ENCODE measurements at regions not wholly inside any gene's neighbourhood (a gene's known extent, or its start where the extent isn't known, plus 50 kb on each side); places are given as distances from the start of the nearest gene placed in this dataset.
"Not testable (repeated sequence)": the region's sequence is repeated elsewhere in the genome, so short reads cannot be mapped to it uniquely, and the experiment has no call there.

DNA sequence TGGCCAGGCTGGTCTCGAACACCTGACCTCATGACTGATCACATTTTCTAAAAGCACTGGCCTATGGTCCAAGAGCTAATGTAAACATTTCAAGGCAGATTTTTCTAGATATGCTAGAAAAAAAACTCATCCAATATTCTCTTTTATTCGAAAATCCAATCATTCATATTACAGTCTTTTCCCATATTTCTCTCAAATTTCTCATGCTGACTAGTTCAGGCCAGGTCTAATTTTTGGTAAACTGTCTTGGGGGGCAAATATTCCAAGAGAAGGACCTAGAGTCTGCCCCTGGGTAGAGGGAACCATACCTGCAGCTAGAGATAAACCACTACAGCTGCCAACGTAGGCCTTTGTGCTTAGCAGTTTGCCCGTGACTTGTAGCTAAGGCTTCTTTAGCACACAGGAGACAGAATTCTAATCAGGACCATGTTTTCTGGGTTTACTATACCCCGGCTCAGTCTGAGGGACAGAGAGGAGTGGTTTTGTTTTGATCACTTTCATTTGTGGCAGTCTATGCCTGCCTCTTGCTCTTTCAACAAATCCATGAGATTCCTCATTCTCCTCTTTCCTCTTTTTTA, 71.8 kb upstream of the CITED2 start:
- H3K18ac ChIP-seq (ENCODE audit: low read length): peak overlapping the region; percentile 31
- H3K4ac ChIP-seq (ENCODE audit: low read depth, low read length): no peak overlapping the region
- no peak overlapping the region for H3K4me3 ChIP-seq (ENCODE audit: low read length)
- no peak overlapping the region for H3K56ac ChIP-seq (ENCODE audit: low read length)
- no peaks in the 10 kb centered on the region for H3K79me1 ChIP-seq (ENCODE audit: low read length)
- H2AK5ac ChIP-seq (ENCODE audit: low read length): no peak overlapping the region
- H3K4me1 ChIP-seq (ENCODE audit: control insufficient read depth, low read depth, low read length): peaks cover 7% of the 10 kb centered on the region
- no peaks in the 10 kb centered on the region for H3K27me3 ChIP-seq (ENCODE audit: insufficient read depth, low read length, poor library complexity)
- no peak overlapping the region for H3K4me2 ChIP-seq (ENCODE audit: low read length)
- no peak overlapping the region for H3K23ac ChIP-seq (ENCODE audit: low read length)
- H2BK15ac ChIP-seq (replicated peaks; ENCODE audit: low read depth): peak overlapping the region; percentile 99
- WGBS (ENCODE audit: extremely low coverage, insufficient coverage, low lambda C conversion rate): 100% methylated on average over 1 of the region's 5 CpGs
- no peak overlapping the region for H2BK5ac ChIP-seq (ENCODE audit: low read length)
- no peak overlapping the region for H3K9ac ChIP-seq (ENCODE audit: low read length)
- H4K5ac ChIP-seq (ENCODE audit: low read length): no peak overlapping the region
- H3K27ac ChIP-seq (ENCODE audit: low read depth, low read length): no peak overlapping the region
- no peak overlapping the region for H2BK120ac ChIP-seq (ENCODE audit: low read depth, low read length)
- H3K36me3 ChIP-seq (ENCODE audit: control insufficient read depth, insufficient read depth, low read length): no peaks in the 10 kb centered on the region
- no peak for DNase-seq
- H3K79me2 ChIP-seq (ENCODE audit: control insufficient read depth, insufficient read depth, low read length): no peaks in the 10 kb centered on the region
- H4K8ac ChIP-seq (ENCODE audit: low read depth, low read length): no peak overlapping the region

- Histone ChIP-seq H2BK120ac (ENCODE audit: low read depth, low read length) (peak overlapping the region; percentile 73), H2BK15ac (replicated peaks; ENCODE audit: low read depth) (peak overlapping the region; percentile 96)
- H4K5ac ChIP-seq (ENCODE audit: low read length); H2BK5ac ChIP-seq (ENCODE audit: low read length); H3K79me1 ChIP-seq (ENCODE audit: low read length); H3K9ac ChIP-seq (ENCODE audit: low read length); H3K27ac ChIP-seq (ENCODE audit: low read depth, low read length); H2AK5ac ChIP-seq (ENCODE audit: low read length); H3K4me2 ChIP-seq (ENCODE audit: low read length); H3K36me3 ChIP-seq (ENCODE audit: control insufficient read depth, insufficient read depth, low read length); H3K4ac ChIP-seq (ENCODE audit: low read depth, low read length); DNase-seq; H3K79me2 ChIP-seq (ENCODE audit: control insufficient read depth, insufficient read depth, low read length); H3K4me3 ChIP-seq (ENCODE audit: low read length); H3K27me3 ChIP-seq (ENCODE audit: insufficient read depth, low read length, poor library complexity); H3K23ac ChIP-seq (ENCODE audit: low read length); H4K8ac ChIP-seq (ENCODE audit: low read depth, low read length); H3K56ac ChIP-seq (ENCODE audit: low read length); H3K4me1 ChIP-seq (ENCODE audit: control insufficient read depth, low read depth, low read length); H3K18ac ChIP-seq (ENCODE audit: low read length): not testable (repeated sequence)
- no CpG with 5 or more reads among the region's 11 CpGs for WGBS (ENCODE audit: extremely low coverage, insufficient coverage, low lambda C conversion rate)
Measured at GRCh38 chr6:139444273-139444787, 69.9 kb upstream of the CITED2 start.

DNA sequence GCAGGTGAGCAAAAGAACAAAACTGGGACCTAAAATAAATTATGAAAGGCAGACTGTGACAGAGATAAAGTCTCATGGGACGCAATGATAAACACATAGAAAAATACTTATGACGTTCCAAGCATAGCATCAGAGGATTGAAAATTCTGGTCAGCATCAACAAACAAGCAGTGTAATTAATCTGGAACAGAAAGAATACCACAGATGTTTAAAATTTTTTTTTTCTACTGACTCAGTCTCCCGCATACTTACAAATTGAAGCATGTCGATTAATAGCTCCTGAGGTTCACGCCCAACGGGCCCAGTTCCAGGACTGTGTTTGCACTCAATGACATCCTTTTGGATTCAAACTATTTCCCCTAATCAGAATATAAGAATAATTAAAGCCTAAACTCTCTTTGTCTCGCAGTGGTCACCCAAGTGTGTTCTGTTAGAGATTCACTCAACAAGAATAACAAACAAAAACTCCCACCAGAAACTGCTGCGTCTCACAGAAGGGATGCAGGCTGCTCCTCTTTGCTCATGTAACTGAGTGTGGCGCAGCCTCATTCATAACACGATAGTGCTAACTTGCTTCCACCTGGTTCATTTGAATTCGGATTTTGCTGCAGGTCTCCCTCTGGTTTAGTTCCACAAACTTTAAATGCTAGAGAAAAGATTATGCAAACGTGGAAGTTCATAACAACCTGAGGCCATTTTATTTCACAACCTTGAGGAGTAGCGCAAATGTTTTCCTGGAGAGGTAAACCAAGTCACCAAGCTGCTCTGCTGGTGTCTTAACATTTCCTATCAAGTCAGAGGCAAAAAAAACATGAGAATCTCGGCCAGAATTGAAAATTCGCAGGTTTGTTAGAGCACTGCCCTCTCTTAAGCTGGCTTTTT, 69.0 kb upstream of the CITED2 start:
- no peaks in the 10 kb centered on the region for H3K79me1 ChIP-seq (ENCODE audit: low read length)
- H3K4me2 ChIP-seq (ENCODE audit: low read length): no peak overlapping the region
- WGBS (ENCODE audit: extremely low coverage, insufficient coverage, low lambda C conversion rate): no CpG with 5 or more reads among the region's 15 CpGs
- H3K18ac ChIP-seq (ENCODE audit: low read length): no peak overlapping the region
- H2BK120ac ChIP-seq (ENCODE audit: low read depth, low read length): no peak overlapping the region
- H2AK5ac ChIP-seq (ENCODE audit: low read length): no peak overlapping the region
- no peaks in the 10 kb centered on the region for H3K27me3 ChIP-seq (ENCODE audit: insufficient read depth, low read length, poor library complexity)
- H3K56ac ChIP-seq (ENCODE audit: low read length): no peak overlapping the region
- H4K8ac ChIP-seq (ENCODE audit: low read depth, low read length): no peak overlapping the region
- no peak overlapping the region for H4K5ac ChIP-seq (ENCODE audit: low read length)
- H3K9ac ChIP-seq (ENCODE audit: low read length): no peak overlapping the region
- no peak overlapping the region for H3K4me3 ChIP-seq (ENCODE audit: low read length)
- H3K79me2 ChIP-seq (ENCODE audit: control insufficient read depth, insufficient read depth, low read length): no peaks in the 10 kb centered on the region
- no peak overlapping the region for H3K4ac ChIP-seq (ENCODE audit: low read depth, low read length)
- H3K27ac ChIP-seq (ENCODE audit: low read depth, low read length): no peak overlapping the region
- H3K4me1 ChIP-seq (ENCODE audit: control insufficient read depth, low read depth, low read length): peaks cover 7% of the 10 kb centered on the region
- no peak overlapping the region for H3K23ac ChIP-seq (ENCODE audit: low read length)
- H3K36me3 ChIP-seq (ENCODE audit: control insufficient read depth, insufficient read depth, low read length): no peaks in the 10 kb centered on the region
- peak overlapping the region; percentile 60 for H2BK15ac ChIP-seq (replicated peaks; ENCODE audit: low read depth)
- no peak overlapping the region for H2BK5ac ChIP-seq (ENCODE audit: low read length)
- DNase-seq: no peak

- Histone ChIP-seq H3K4me3 (ENCODE audit: low read length) (no peak overlapping the region), H3K27ac (ENCODE audit: low read depth, low read length) (no peak overlapping the region), H3K36me3 (ENCODE audit: control insufficient read depth, insufficient read depth, low read length) (no peaks in the 10 kb centered on the region), H2AK5ac (ENCODE audit: low read length) (no peak overlapping the region), H3K56ac (ENCODE audit: low read length) (no peak overlapping the region), H3K4ac (ENCODE audit: low read depth, low read length) (no peak overlapping the region), H3K27me3 (ENCODE audit: insufficient read depth, low read length, poor library complexity) (no peaks in the 10 kb centered on the region), H2BK15ac (replicated peaks; ENCODE audit: low read depth) (no peak overlapping the region), H4K8ac (ENCODE audit: low read depth, low read length) (no peak overlapping the region), H3K79me1 (ENCODE audit: low read length) (no peaks in the 10 kb centered on the region), H3K4me2 (ENCODE audit: low read length) (no peak overlapping the region), H3K4me1 (ENCODE audit: control insufficient read depth, low read depth, low read length) (peaks cover 4% of the 10 kb centered on the region), H2BK5ac (ENCODE audit: low read length) (no peak overlapping the region), H3K9ac (ENCODE audit: low read length) (no peak overlapping the region), H3K79me2 (ENCODE audit: control insufficient read depth, insufficient read depth, low read length) (no peaks in the 10 kb centered on the region), H3K23ac (ENCODE audit: low read length) (no peak overlapping the region), H2BK120ac (ENCODE audit: low read depth, low read length) (no peak overlapping the region), H4K5ac (ENCODE audit: low read length) (no peak overlapping the region), H3K18ac (ENCODE audit: low read length) (peak overlapping the region; percentile 61)
- no peak for DNase-seq
- WGBS (ENCODE audit: extremely low coverage, insufficient coverage, low lambda C conversion rate): no CpG with 5 or more reads among the region's 4 CpGs
Measured at GRCh38 chr6:139442188-139442671, 67.8 kb upstream of the CITED2 start.

GRCh38 chr6:139439349-139439748, 64.9 kb upstream of the CITED2 start:
- no peaks in the 10 kb centered on the region for H3K79me2 ChIP-seq (ENCODE audit: control insufficient read depth, insufficient read depth, low read length)
- WGBS (ENCODE audit: extremely low coverage, insufficient coverage, low lambda C conversion rate): no CpG with 5 or more reads among the region's 6 CpGs
- no peak overlapping the region for H3K23ac ChIP-seq (ENCODE audit: low read length)
- no peak overlapping the region for H2BK120ac ChIP-seq (ENCODE audit: low read depth, low read length)
- H2BK5ac ChIP-seq (ENCODE audit: low read length): no peak overlapping the region
- H3K4me3 ChIP-seq (ENCODE audit: low read length): no peak overlapping the region
- no peak overlapping the region for H3K4me2 ChIP-seq (ENCODE audit: low read length)
- H3K56ac ChIP-seq (ENCODE audit: low read length): no peak overlapping the region
- H3K27me3 ChIP-seq (ENCODE audit: insufficient read depth, low read length, poor library complexity): no peaks in the 10 kb centered on the region
- H2AK5ac ChIP-seq (ENCODE audit: low read length): no peak overlapping the region
- no peak overlapping the region for H3K4ac ChIP-seq (ENCODE audit: low read depth, low read length)
- no peak overlapping the region for H3K27ac ChIP-seq (ENCODE audit: low read depth, low read length)
- no peak overlapping the region for H2BK15ac ChIP-seq (replicated peaks; ENCODE audit: low read depth)
- no peaks in the 10 kb centered on the region for H3K36me3 ChIP-seq (ENCODE audit: control insufficient read depth, insufficient read depth, low read length)
- H3K79me1 ChIP-seq (ENCODE audit: low read length): no peaks in the 10 kb centered on the region
- H3K4me1 ChIP-seq (ENCODE audit: control insufficient read depth, low read depth, low read length): no peaks in the 10 kb centered on the region
- no peak for DNase-seq
- H3K18ac ChIP-seq (ENCODE audit: low read length): no peak overlapping the region
- no peak overlapping the region for H4K8ac ChIP-seq (ENCODE audit: low read depth, low read length)
- no peak overlapping the region for H3K9ac ChIP-seq (ENCODE audit: low read length)
- no peak overlapping the region for H4K5ac ChIP-seq (ENCODE audit: low read length)

All from mesendoderm (in vitro differentiated cells).